Astrocyte of the cerebellum (primary cell): ENCODE measurements at regions not wholly inside any gene's neighbourhood (a gene's known extent, or its start where the extent isn't known, plus 50 kb on each side); places are given as distances from the start of the nearest gene placed in this dataset.

Experiments used
- DNase-seq: peaks from one replicate; pipeline ENCODE4 v3.0.0-alpha.2; 2011; ENCODE audit warnings: low read depth
- H3K4me3 ChIP-seq: 2 replicates; pipeline ENCODE4 v1.5.1; 2011; ENCODE audit warnings: mild to moderate bottlenecking, low read depth, low read length, moderate library complexity
- in situ Hi-C: cut with HindIII; loops from 2 replicates; pipeline ENCODE4 v1.10.0; 2017; ENCODE audit warnings: low sequenced_read_pairs
- TF ChIP-seq, protein P1 (sequence below): IDR thresholded peaks from 2 replicates; pipeline ENCODE4 v1.5.1; 2012; ENCODE audit warnings: low read length, low read depth, moderate library complexity, mild to moderate bottlenecking; ENCODE audit errors: missing control alignments

DNA sequence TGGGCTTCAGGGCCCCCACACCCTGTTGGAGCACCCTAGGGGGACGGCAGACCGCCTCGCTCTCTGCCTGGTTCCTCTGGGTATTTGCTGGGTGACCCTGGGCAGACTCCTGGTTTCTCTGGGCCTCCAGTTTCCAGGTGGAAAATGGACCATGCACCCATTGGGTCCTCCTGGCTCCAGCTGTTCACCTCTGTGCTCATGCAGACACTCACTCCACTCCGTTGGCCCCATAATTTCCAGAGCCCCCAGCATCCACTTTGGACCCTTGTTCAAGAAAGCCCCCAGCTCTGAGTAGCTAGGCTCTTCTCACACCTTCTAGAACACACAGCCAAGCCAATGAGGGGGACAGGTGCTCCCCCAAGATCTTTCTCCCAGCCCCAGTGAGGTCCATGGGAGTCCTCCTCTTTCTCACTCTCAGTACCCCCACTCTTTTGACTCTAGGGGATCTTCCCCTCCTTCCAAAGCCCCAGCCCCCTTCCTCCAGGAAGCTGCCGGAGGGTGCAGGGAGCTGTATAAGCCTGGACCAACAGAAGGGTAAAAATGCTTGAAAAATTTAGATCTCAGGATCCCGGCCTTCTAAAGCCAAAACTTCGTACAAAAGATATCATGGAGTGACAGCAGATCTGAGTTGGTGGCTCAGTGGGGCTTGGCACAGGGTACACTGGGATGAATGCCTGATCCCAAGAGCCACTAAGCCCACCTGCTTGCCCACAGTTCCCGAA lies 174.8 kb upstream of the RTL1 start:
- no peak overlapping the region for H3K4me3 ChIP-seq
- in situ Hi-C loops: no loop called here

DNA sequence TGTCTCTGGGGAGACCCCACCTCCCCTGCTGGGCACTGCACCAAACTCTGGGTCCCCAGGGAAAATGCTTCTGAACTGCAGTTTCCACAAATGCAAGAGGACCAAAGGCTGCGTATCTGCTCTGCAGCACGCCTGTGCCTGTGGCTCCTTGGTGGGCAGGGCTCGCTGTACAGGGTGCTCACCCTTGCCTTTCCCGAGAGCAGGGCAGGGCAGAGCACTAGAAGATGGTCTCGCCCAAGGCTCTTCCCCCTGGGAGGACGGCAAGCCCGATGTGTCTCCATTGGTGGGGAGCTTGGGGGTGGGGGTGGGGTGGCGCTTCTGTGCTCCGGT lies 175.3 kb upstream of the RTL1 start:
- DNase-seq: no peak
- no peak overlapping the region for H3K4me3 ChIP-seq
- TF ChIP-seq, protein P1, sequence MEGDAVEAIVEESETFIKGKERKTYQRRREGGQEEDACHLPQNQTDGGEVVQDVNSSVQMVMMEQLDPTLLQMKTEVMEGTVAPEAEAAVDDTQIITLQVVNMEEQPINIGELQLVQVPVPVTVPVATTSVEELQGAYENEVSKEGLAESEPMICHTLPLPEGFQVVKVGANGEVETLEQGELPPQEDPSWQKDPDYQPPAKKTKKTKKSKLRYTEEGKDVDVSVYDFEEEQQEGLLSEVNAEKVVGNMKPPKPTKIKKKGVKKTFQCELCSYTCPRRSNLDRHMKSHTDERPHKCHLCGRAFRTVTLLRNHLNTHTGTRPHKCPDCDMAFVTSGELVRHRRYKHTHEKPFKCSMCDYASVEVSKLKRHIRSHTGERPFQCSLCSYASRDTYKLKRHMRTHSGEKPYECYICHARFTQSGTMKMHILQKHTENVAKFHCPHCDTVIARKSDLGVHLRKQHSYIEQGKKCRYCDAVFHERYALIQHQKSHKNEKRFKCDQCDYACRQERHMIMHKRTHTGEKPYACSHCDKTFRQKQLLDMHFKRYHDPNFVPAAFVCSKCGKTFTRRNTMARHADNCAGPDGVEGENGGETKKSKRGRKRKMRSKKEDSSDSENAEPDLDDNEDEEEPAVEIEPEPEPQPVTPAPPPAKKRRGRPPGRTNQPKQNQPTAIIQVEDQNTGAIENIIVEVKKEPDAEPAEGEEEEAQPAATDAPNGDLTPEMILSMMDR: no peak
- in situ Hi-C loops: no loop called here

More for the DNA sequence above, 174.8 kb upstream of the RTL1 start:
- TF ChIP-seq, protein P1: no peak
- no peak for DNase-seq

- in situ Hi-C loops: no loop called here
- H3K4me3 ChIP-seq: no peak overlapping the region
- no peak for DNase-seq
- TF ChIP-seq, protein P1: no peak
These were observed 177.5 kb upstream of the RTL1 start for GRCh38 chr14:101080922-101081593.

DNA sequence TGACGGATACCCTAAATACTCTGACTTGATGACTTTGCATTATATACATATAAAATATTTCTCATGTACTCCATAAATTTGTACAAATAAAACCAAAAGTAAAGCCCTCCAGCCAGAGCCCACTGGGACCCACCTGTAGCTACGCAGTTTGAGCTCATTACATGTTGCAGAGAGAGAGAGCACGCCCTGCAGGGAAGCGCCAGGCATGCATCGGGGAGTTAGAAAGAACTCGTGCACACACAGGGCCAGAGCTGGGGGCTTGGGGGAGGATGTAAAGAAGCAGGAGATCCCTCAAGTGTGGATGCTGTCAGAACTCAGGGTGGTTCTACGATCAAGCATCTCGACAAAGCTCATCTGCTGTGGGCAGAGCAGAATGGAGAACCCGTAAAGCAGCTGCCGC lies 178.5 kb upstream of the RTL1 start:
- TF ChIP-seq, protein P1: no peak
- H3K4me3 ChIP-seq: no peak overlapping the region
- in situ Hi-C loops: no loop called here
- no peak for DNase-seq

- in situ Hi-C loops: no loop called here
- DNase-seq: no peak
- TF ChIP-seq, protein P1: no peak
- H3K4me3 ChIP-seq: no peak overlapping the region
These were observed 179.2 kb upstream of the RTL1 start for GRCh38 chr14:101082436-101083384.
